WERI-Rb-1 (cell line): ENCODE measurements at regions not wholly inside any gene's neighbourhood (a gene's known extent, or its start where the extent isn't known, plus 50 kb on each side); places are given as distances from the start of the nearest gene placed in this dataset.
"Not testable (repeated sequence)": the region's sequence is repeated elsewhere in the genome, so short reads cannot be mapped to it uniquely, and the experiment has no call there.

Source experiments
- DNase-seq: peaks from one replicate; pipeline ENCODE4 v3.0.0-alpha.2; 2020
- H3K27ac ChIP-seq: fragments of 250-450 bp; sonication (Bioruptor Pico); 2 replicates; pipeline ENCODE4 v1.5.1; 2020; ENCODE audit warnings: mild to moderate bottlenecking, moderate library complexity
- H3K27me3 ChIP-seq: fragments of 250-450 bp; sonication (Bioruptor Pico); 2 replicates; pipeline ENCODE4 v1.5.1; 2021; ENCODE audit warnings: mild to moderate bottlenecking, low read depth, moderate library complexity; ENCODE audit not compliant: insufficient read depth, severe bottlenecking
- H3K36me3 ChIP-seq: fragments of 250-450 bp; sonication (Bioruptor Pico); 2 replicates; pipeline ENCODE4 v1.5.1; 2020; ENCODE audit warnings: mild to moderate bottlenecking, moderate library complexity
- H3K4me3 ChIP-seq: 2 replicates; pipeline ENCODE4 v1.5.1; 2011; ENCODE audit warnings: low read depth, mild to moderate bottlenecking, control low read depth, low read length
- H3K9me3 ChIP-seq: fragments of 250-450 bp; sonication (Bioruptor Pico); 2 replicates; pipeline ENCODE4 v1.5.1; 2021; ENCODE audit warnings: mild to moderate bottlenecking, moderate library complexity; ENCODE audit not compliant: severe bottlenecking
- TF ChIP-seq, protein P1 (sequence below): IDR thresholded peaks from 2 replicates; pipeline ENCODE4 v1.5.1; 2011; ENCODE audit warnings: low read depth, mild to moderate bottlenecking, control low read depth, inconsistent platforms, low read length

DNA sequence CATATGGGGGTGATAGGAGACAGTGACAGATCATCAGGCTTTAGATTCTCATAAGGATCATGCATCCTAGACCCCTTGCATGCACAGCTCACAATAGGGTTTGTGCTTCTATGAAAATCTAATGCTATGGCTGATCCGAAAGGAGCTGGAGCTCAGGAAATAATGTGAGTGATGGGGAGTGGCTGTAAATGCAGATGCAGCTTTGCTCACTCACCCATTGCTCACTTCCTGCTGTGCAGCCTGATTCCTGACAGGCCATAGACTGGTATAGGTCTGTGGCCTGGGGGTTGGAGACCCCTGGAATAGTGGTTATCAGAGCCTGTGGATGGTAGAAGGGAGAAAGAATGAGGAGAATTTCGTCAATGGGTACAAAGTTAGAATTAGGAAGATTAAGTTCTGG is 2751.1 kb downstream of the ARAP2 start:
- DNase-seq: no peak
- Histone ChIP-seq H3K27me3 (no peaks in the 10 kb centered on the region), H3K9me3 (no peaks in the 10 kb centered on the region), H3K36me3 (no peaks in the 10 kb centered on the region), H3K27ac (no peak overlapping the region), H3K4me3 (no peak overlapping the region)
- TF ChIP-seq, protein P1, sequence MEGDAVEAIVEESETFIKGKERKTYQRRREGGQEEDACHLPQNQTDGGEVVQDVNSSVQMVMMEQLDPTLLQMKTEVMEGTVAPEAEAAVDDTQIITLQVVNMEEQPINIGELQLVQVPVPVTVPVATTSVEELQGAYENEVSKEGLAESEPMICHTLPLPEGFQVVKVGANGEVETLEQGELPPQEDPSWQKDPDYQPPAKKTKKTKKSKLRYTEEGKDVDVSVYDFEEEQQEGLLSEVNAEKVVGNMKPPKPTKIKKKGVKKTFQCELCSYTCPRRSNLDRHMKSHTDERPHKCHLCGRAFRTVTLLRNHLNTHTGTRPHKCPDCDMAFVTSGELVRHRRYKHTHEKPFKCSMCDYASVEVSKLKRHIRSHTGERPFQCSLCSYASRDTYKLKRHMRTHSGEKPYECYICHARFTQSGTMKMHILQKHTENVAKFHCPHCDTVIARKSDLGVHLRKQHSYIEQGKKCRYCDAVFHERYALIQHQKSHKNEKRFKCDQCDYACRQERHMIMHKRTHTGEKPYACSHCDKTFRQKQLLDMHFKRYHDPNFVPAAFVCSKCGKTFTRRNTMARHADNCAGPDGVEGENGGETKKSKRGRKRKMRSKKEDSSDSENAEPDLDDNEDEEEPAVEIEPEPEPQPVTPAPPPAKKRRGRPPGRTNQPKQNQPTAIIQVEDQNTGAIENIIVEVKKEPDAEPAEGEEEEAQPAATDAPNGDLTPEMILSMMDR: no peak

DNA sequence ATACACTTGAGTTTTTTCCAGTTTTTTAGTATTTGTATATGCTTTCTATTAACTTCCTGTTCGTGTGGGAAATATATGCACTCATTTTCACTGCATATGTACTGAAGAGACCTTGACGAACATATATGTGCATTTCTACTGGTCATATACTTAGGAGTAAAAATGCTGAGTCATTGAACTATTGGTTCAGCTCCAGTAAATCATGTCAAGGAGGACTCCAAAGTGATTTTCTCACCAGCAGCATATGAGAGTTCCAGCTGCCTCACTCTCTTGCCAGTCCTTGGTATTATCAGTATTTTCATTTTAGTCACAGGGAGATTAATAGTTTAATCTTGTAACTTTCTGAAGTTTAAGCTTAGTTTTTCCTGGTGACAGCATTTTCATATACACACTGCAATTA is 2750.2 kb downstream of the ARAP2 start:
- H3K27ac ChIP-seq: no peak overlapping the region
- H3K4me3 ChIP-seq: no peak overlapping the region
- DNase-seq: no peak
- no peaks in the 10 kb centered on the region for H3K9me3 ChIP-seq
- TF ChIP-seq, protein P1: no peak
- H3K27me3 ChIP-seq: no peaks in the 10 kb centered on the region
- H3K36me3 ChIP-seq: no peaks in the 10 kb centered on the region

DNA sequence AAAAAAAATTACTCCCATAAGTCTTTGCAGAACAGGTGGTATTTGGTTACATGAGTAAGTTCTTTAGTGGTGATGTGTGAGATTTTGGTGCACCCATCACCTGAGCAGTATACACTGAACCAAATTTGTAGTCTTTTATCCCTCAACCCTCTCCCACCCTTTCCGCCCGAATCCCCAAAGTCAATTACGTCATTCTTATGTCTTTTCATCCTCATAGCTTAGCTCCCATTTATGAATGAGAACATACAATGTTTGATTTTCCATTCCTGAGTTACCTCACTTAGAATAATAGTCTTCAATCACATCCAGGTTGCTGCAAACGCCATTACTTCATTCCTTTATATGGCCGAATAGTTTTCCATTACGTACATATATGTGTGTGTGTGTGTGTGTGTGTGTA is 2742.7 kb downstream of the ARAP2 start:
- not testable (repeated sequence) for H3K9me3 ChIP-seq, H3K36me3 ChIP-seq, H3K4me3 ChIP-seq, H3K27ac ChIP-seq, DNase-seq, H3K27me3 ChIP-seq

DNA sequence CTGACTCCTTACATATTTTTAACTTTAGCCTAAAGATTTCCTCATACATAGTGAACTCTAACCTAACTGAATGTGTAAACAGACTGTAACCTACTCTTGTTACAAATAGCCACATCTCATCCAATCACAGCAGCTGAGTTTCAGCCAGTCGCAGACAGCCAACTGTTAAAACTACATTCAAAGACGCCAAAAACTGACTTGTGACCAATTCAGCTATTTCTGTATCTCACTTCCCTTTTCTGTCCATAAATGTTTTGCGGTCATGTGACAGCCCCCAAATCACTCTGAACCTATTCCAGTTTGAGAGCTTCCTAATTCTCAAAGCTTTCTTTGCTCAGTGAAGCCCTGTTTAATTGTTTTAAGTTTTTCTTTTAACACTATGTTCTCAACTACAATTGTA is 2731.9 kb downstream of the ARAP2 start:
- TF ChIP-seq, protein P1: no peak

DNA sequence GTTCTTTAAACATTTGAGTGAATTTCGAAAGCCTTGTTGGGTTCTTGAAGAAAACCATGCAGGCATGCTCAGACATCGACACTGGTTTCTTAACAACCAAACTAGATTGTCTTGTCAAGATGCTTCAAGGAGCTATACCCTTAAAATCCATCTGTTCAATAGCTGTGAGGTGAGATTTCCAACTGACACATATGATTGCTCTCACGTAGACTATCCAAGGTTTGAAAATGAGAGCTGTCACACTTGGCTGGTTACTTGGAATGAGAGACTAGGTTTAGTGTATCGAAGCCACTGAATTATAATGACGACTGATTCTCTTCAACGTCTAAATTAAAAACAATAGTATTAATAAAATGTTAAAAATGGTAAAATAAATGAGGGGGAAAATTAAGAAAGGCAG is 2725.5 kb downstream of the ARAP2 start:
- H3K9me3 ChIP-seq: peaks cover 5% of the 10 kb centered on the region
- no peak for DNase-seq
- no peak overlapping the region for H3K4me3 ChIP-seq
- H3K36me3 ChIP-seq: no peaks in the 10 kb centered on the region
- H3K27me3 ChIP-seq: no peaks in the 10 kb centered on the region
- H3K27ac ChIP-seq: no peak overlapping the region
- TF ChIP-seq, protein P1: no peak

More for the DNA sequence above, 2731.9 kb downstream of the ARAP2 start:
- no peak overlapping the region for H3K4me3 ChIP-seq
- H3K27me3 ChIP-seq: no peaks in the 10 kb centered on the region
- DNase-seq: no peak
- peaks cover 5% of the 10 kb centered on the region for H3K9me3 ChIP-seq
- no peak overlapping the region for H3K27ac ChIP-seq
- no peaks in the 10 kb centered on the region for H3K36me3 ChIP-seq

DNA sequence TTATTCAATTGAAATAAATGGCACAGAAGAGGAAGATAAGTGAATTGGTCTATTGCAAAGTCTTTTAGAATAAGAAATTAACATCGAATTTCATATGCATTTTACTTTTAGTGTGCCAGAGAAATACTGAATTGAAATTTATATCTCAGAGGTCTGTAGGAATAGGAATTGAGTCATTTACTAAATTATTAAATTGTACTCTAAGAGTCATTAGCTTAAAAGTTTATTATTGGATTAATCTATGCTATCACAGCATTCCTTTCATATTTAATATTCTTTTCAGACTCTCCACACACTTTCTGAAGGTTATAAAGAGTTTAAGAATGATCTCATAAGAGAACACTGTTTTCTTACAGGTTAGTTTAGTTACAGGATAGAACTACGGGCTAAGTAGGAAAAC is 2711.5 kb downstream of the ARAP2 start:
- no peak for DNase-seq
- H3K9me3 ChIP-seq: no peaks in the 10 kb centered on the region
- H3K36me3 ChIP-seq: no peaks in the 10 kb centered on the region
- TF ChIP-seq, protein P1: no peak
- no peaks in the 10 kb centered on the region for H3K27me3 ChIP-seq
- no peak overlapping the region for H3K27ac ChIP-seq
- no peak overlapping the region for H3K4me3 ChIP-seq

DNA sequence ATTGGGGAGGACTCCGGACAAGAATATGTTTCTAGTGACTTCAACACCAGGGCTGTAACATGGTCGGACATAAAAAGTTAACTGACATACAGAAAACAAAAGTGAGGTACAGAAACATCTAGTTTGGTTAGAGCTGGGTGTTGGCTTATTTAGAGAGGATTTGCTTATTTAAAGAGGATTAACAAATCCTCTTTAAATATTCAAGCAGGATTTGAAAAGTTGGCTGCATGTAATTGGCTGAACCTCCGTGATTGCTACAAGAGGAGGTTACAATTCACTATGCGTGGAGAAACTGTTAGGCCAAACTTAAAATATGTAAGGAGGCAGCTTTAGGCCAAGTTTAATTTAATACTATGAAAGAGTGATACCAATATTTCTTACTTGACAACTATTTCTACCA is 2707.4 kb downstream of the ARAP2 start:
- H3K27ac ChIP-seq: no peak overlapping the region
- no peak for DNase-seq
- H3K9me3 ChIP-seq: no peaks in the 10 kb centered on the region
- no peaks in the 10 kb centered on the region for H3K36me3 ChIP-seq
- no peak overlapping the region for H3K4me3 ChIP-seq
- TF ChIP-seq, protein P1: no peak
- H3K27me3 ChIP-seq: no peaks in the 10 kb centered on the region
